GF-D8 (cell line): ENCODE measurements at regions not wholly inside any gene's neighbourhood (a gene's known extent, or its start where the extent isn't known, plus 50 kb on each side); places are given as distances from the start of the nearest gene placed in this dataset.

Source experiments
- DNase-seq: peaks from one replicate; lab custom pipeline; 2025; lab: John Stamatoyannopoulos, UW

DNA sequence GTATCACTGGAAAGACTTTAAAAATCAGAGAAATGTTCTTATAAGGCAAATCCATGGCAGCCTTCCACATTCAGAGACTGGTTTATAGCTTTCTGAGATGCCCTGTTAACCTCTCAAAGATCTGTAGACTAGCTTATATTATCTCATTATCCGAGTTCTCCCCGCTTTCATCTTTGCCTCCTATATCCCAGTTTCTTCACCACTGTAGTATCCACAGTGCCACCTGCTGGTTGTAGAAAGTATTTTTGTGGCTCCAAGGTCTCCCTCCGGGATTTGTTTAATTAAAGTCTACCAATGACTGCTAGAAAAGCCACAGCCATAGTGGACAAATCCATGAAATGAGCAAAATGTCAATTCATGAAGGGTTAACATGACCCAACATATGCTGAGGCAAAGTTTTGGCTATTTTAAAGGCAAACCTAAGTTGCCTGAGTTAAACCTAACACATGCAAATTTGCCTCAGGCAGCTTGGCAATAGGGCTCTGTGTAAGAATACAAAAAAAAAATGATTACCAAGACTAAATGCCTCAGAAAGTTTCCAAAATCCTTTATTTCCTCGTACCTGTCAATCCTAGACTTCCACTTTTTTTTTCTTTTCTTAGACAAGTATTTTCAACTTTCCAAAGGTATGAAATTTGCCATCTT lies 218.8 kb upstream of the BMP4 start:
- DNase-seq = peak; percentile 29

DNA sequence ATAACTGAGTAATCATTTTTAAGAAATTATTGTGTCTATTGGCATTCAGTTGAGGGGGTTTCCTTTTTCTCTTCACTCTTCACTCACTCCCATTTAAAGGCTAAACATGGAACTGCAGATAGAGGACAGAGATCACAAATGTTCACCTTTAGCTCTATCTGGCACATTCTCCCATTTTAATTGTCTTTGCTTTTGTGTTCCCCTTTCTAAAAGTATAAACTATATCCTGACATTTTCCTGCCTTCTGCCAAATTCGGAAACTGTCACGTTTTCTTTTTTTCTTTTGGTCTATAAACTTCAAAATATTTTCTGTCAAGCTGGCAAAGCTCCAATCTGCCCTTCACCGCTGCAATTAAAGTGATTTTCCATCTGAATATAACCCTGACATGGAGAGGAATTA lies 219.8 kb upstream of the CDKN3 start:
- DNase-seq = no peak

DNA sequence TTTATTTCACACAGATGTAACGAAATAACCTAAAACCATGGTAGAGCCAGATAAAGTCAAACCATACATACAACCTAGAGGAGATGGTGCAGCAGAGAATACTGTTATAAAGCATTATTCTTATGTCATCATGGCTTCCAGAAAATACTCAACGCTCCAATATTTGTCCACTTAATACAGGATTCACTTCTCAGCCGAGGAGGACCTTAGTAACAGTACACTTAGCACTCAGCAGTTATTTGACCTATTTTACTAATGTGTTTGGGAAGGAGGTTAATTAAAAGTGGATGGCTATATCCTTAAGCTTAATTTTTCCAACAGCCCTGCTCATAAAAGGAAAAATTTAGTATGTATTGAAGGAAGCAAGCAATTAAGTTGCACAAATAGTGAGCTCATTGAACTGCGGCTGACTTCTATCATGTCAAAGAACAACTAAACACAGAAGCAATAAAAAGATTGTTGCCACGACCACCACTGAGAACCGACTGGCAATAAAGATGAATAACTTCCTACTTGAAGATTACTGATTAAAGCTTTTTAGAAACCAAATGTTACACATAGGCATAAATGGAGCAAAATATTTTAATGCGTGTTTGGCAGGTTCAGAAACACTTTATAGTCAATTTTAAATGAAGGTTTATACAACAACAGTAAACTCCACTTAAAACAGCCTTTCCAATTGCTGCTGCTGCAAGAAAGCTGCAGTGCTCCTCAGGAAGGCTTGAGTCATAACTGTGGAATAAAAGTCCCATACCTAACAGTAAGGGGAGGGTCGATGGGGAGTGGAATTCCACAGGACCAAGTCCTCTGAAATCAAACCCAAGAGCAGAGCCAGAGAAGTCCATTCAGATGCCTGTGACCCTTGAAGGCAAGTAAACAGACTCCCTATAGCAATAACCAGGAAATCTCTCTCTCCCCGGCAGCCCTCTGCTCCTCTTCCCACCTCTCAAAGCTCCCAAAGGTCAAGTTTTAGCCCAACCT lies 218.9 kb upstream of the CDKN3 start:
- no peak for DNase-seq

DNA sequence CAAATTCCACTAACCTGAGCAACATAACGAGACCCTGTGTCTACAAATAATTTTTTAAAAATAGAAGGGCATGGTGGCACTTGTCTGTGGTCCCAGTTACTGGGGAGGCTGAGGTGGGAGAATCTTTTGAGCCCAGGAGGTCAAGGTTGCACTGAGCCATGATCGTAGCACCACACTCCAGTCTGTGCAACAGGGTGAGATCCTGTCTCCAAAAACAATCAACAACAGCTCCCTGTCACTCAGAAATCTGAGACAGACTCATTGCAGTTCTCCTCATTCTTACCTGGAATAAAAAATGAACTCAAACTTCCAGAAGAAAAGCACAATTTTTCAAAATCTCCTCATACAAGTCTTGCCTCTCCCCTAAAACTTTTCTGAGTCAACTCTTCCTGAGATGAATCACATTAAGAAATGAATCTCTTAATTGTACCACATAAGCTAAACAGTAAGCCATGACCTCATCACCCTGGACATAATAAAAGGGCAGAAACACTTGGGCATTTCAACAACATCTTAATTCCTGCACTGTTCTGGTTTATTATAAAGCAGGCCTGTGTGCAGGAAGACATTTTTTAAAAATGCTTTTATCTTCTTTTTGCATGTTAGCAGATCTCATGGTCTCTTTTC lies 214.3 kb upstream of the CDKN3 start:
- no peak for DNase-seq

DNA sequence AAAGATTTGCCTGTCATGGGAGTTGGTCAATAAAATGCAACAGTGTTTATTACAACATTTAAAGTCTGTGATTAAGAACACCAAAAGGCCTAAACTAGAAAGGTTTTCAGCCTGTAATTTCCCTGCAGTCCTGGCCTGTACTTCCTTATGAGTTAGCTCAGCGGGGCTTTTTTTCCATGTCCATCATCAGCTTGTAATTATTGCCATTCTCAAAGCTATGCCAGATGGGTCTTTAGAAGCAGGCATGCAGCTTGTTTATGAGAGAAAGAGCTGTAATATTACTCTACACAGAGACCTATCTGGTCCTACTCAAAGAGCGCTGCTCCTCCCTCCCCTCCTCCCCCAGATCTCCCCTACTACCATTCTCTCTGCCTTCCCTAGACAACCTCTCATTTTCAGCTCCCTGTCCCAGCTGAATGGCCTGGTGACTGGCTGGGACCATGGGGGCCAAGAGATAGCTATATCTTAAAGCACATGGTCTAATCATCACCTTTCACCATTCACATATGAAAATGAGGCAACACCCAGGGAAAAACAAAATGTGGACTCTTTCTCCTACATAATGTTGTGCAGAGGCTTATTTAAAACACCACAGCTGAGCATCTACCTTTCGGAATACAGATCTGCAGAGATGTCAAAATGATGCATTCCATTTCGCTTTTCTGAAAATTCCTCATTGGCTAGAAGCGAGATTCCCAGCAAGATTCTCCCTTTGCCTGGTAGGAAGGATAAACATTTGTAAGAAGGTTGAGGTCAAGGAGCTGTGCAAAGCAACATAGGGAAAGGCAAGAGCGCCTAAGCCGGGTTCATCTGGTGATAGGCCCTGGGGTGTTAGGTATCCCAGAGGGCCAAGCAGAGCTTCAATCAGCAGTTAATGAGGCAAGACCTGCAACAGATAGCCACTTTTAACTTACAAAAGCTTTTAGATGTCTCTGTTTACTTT lies 209.7 kb upstream of the CDKN3 start:
- DNase-seq = no peak

DNA sequence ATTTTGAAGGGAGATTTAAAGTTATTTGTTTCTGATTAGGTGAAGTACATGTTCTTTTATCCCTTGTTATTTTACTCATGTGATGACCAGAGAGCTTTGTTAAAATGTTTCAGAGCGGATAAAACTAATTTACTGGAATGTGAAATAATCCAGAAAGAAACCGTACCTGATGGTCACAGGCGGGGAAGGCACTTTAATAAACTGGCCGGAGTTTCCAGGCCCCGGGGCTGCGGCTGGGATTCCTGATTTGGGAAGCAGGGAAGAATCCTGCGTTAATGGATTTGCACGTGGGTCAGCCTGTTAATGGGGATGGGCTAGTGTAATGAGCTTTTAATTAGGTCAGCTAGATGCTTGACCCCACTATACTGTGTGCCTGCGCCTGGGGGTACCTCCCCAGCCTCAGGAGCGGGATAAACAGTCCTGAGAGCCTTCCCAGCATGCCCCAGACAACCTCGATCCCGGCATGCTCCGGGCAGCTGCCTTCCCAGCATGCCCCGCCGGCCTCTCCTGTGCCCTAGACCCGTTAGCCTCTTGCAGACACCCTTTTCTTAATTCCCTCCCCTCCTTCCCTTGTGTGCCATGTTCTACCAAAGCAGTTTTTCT lies 208.6 kb upstream of the CDKN3 start:
- no peak for DNase-seq

DNA sequence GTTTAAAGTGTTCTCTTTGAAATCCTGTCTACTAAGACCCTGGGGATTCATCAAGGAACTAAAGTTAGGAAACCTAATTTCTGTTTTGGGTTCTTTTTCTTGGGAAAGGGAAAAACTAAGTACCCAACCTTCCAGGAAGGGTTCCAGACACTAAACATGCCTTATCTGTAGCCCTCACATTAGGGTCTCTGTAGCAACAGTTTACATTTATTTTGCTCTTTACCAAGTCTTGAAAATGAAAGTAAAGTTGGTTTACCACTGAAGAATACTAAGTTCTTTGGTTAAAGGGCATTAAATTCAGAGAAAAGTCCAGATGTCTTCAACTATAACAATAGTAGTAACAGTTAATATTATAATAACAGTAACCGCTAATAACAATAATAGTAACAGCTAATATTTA lies 207.5 kb upstream of the CDKN3 start:
- no peak for DNase-seq

DNA sequence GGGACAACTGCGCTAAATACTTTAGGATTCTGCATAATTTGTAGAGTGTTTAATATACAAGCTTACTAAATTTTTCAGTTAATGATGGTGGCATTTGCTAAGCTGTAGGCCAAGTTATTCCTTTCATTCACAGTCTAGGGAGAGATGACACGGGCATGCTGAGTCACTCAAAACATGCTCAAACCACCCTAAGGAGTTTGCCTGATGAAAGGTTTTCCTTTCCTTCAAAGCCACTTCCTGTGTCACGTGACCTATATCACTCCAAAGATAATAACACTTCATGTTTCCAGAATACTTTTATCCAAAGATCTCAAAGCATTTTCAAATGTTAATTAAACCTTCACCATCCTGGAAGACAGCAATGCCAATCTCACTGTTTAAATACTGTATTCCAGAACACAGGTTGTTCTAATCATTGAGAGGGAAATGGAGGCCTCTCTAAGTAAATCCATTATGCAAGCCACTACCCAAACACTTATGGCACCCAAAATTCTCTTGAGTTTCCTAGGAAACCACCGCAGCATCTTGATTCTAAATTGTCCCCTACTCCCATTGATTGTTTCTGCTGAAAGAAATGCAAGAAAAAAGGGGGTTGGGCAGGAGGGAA lies 207.0 kb upstream of the CDKN3 start:
- DNase-seq = no peak

DNA sequence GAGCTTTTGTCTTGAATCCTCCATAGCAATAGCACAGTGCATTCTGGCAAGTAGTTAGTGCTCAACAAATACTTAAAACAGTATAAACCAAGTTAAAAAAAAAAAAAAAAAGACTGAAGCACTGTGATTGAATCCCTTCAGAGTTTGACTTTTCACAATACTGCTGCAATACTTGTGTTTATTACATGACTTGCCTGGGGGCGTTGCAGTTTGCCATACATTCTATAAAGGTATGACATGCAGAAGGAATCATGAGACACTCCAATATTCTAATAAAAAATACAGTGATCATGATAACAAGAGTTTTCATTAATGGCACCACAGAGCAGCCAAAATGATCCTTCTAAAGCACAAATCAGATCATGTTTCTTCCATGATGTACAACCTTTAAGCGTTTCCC lies 205.0 kb upstream of the CDKN3 start:
- DNase-seq = no peak

DNA sequence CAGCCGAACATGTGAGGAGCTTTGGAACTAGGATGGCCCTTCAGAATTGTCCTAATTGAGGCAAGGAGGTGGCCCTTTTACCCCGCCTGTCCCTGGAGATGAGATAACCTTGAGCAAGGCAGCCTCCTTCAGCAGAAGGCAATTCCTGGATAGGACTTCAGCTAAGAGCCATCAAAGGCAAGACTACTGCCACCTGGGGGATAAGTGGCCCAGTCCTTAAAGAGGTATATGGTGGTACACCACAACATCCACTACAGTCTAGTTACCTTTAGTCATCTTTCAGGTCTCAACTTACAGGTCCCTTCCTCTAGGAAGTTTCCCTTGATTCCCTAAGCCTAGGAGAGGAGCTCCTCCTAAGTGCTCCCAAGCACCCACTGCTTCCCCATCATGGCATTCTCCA lies 204.2 kb upstream of the CDKN3 start:
- no peak for DNase-seq

DNA sequence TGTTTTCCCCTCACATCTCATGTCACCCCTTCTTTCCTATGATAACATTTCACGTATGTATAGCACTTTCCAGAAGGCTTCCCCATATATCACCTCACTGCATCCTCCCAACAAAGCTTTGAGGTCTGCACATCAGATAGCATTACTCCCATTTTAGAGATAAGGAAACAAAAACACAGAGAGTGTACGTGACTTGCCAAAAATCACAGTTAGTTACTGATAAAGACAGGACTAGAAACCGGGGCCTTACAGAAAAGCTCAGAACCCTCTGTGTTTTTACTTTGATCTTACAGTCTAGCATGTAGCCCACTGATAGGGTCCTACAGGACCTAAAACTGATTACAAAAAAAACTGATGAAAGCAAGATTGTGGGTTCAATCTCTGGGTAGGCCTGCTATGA lies 202.9 kb upstream of the CDKN3 start:
- DNase-seq = no peak

DNA sequence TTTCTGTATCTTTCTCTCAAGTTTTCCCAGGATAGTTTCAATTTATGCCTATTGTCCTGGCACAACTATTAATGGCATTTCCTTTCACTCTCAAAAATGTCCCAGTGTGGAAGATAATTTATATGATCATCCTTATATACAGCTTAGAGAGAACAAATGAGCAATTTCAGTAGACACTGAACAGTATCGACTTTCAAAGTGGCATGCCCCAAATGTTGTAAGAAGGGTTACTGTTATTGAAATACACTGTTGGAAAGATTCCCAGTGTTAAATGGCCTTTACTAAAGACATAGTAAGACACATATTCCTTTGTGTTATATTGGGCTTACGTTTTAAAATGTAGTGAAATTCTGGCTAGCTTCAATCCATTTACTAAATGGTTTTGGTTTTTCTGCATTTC lies 202.3 kb upstream of the CDKN3 start:
- no peak for DNase-seq

DNA sequence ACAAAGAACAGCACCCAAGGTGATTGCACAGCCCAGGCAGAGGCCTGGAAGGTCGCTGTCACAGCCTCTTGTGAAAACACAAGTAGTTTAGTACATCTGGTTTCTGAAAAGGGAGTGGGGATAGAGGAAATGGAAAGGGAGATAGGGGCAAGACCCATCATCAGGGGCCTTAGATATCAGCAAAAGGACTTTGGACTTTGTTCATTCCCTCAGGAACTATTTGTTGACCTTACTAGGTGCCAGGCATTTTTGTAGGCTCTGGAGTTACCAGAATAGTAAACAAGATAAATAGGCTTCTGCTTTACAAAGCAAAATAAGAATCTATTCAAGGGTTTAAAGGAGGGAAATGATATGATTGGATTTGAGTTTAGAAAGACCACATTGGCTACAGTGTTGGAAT lies 199.4 kb upstream of the CDKN3 start:
- DNase-seq = no peak

DNA sequence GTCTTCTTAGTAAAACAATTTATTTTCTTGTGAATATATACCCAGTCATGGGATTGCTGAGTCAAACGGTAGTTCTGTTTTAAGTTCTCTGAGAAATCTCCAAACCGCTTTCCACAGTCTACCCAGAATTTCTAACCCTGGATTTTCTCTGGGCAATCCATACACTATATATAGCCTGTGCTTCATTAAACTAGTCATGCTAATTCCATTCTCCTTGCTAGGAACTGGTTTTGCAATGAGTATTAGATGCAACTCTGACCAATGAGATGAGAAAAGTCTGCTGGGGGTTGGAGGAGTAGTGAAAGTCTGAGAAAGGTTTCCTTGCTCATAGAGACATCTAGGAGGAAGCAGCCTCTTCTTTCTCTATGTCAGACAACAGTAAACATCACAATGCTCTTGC lies 196.1 kb upstream of the CDKN3 start:
- no peak for DNase-seq

DNA sequence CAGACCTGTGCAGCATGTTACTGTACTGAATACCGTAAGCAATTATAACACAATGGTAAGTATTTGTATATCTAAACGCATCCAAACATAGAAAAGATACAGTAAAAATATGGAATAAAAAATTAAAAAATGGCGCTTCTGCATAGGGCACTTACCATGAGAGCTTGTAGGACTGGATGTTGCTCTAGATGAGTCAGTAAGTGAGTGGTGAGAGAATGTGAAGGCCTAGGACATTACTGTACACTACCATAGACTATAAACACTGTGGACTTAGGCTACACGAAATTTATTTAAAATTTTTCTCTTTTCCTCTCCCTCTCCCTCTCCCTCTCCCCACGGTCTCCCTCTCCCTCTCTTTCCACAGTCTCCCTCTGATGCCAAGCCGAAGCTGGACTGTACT lies 194.5 kb upstream of the CDKN3 start:
- no peak for DNase-seq

DNA sequence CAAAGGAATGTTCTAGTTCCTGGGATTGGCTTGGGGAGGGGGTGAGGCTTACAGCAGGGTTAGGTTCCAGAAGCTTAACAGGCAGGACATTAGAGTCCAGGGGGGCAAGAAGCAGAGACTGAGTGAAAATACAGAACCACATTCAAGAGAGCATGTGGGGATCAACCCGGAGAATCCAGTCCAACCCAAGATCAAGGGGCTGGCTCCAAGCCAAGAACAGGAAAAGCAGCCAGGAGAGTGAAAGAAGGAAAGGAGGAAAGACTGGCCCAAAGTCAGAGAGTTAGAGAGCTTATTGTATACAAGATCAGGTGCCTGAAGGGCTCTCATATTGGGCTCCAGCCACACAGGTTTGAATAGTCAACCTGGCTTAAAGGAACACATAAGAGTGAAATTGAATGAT lies 190.3 kb upstream of the CDKN3 start:
- DNase-seq = no peak

DNA sequence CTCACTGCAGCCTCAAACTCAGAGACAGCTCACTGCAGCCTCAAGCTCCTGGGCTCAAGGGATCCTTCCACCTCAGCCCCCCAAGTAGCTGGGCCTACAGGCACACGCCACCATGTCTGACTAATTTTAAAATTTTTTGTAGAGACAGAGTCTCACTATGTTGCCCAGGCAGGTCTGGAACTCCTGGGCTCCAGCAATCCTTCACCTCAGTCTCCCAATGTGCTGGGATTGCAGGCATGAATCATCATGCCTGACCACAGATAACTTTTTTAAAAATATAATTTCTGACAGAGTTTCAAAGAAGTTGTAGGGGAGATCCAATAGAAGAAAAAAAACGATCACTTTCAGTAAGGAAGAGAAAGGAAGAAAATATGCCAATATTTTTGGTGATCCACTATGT lies 189.7 kb upstream of the CDKN3 start:
- DNase-seq = no peak

DNA sequence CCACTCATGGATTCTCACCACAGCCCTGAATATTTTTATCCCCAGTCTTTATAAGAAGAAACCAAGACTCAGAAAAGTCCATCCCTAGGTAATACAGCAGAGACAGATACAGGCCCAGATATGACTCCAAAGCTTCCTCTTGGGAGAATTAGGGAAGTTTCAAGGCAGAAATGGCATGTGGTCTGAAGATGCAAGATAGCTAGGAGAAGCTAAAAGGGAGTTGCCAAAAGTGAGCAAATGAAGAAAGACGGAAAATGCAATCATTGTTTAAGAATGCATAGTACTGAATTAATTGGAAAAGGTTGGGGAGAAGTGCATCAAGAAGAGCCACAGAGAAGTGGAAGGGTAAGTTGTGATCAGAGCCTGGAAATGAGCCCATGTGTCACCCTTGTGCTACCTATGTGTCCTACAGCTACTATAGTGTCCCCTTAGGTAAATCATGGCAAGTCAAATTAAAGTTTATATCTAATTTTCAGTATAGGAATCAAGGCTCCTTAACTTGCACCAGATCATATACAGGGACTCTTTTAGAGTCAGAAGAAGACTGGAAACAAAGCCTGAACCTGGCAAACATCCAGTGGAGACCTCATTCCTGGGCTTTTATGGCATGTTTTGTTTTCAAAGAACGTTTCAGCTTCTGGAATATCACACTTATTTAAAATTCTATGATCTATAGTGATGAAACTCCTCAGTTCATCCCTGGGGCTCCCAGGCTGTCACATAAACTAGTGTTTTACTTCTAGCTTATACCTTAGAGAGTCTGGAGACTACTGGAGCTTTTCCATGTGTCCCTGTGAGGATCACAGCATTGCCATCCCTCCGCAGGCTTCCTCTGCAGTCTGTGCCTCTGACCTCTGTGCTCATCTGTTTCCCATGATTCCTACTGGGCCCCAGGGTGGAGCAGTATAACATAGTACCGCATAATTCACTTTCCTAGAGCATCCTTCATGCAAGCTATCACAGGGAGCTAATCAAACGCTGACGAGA lies 189.0 kb upstream of the CDKN3 start:
- no peak for DNase-seq

DNA sequence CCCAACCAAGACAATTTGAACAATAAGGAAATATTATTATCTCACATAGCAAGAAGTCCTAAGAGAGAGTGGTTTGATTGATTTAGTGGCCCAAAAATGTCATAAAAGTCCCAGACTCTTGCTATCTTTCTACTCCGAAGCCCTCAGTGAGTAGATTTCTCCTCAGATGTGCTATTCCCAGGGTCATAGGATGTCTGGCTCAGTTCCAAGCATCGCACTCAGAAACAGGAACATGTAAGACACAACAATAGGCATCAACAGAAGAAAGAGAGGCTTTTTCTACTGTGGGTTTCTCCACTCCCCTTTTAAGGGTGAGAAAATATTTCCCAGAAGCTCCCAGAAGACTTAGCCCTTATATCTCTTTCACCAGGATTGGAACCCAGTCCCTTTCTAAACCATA lies 188.1 kb upstream of the CDKN3 start:
- no peak for DNase-seq
